Right renal cortex interstitium (tissue), 3 donors: ENCODE measurements at regions not wholly inside any gene's neighbourhood (a gene's known extent, or its start where the extent isn't known, plus 50 kb on each side); places are given as distances from the start of the nearest gene placed in this dataset.

ENCODE experiments used
- DNase-seq, 3 donors: peaks; one replicate each; pipeline ENCODE4 v3.0.0-alpha.2; 2013; ENCODE audit warnings: low read depth in 3 of 3, low spot score in 2 of 3

DNA sequence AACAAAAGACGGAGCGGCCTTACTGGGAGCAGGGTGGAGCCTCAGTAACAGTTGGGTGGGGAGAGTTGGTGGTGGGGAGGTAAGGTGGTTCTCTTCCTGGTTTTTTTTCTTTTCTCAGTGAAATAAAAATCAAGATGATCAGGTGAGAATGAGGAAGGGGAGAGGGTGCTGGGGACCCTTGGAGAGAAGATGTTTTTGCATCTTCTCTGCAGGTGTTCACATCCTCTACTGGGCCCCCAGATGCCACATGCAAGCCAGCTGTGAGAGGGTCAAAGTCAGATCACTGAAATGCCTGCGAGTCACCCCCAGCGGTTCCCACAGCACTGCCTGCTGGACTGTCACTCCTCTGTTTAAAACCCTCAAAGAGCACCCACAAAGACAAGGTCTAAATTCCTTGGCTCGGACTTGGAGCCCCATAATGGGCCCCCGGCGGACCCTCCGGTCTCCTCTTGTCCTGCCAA lies 69.8 kb upstream of the FHL2 start:
- DNase-seq = no peak

DNA sequence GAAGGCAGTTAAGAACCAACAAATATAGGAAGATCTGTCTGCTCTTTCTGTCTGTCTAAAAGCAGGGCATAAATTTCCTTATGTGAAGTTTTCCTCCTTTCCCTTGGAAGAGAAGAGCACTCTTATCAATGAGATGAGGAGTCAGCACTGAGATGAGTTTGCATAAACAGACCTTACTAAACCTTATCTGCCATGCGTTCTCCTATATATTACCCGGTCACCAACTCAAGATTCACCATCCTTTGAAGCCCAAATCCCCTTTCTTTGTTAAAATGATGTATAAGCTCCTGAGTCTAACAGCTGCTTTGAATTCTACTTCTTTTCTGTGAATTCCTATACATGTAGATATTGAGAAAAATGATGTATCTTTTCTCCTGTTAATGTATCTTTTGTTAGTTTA lies 65.5 kb upstream of the FHL2 start:
- DNase-seq = no peak

DNA sequence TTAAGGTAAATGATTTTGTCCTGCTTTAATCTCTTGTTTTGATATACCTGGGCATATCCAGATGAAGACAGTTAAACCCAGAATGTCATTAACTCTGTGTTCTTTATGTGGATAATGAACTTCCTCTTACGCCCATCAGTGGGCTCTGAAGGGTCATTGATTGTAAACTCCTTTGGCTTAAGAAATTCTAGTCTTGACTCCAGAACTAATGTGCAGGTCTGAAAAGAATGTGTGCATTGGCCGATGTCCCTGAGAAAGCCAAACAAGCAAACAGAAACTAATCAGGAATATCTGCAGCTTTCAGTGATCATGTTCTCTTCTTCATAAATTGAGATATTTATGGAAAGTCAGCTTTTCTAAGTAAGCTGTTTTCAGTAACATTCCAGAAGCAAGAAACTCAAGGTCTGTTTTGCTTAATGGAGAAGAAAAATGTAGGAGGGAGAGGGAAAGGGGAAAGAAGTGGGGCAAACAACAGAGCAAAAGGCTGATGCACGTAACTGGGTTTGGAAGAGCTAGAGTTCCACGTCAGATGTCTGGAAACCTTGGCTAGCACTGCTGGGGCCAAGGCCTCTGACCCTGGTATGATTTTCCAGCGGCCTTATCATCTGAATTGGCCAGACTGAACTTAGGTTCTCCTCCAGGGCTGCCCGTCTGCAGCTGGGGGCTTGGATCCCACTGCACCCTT lies 61.3 kb upstream of the FHL2 start:
- DNase-seq = no peak

DNA sequence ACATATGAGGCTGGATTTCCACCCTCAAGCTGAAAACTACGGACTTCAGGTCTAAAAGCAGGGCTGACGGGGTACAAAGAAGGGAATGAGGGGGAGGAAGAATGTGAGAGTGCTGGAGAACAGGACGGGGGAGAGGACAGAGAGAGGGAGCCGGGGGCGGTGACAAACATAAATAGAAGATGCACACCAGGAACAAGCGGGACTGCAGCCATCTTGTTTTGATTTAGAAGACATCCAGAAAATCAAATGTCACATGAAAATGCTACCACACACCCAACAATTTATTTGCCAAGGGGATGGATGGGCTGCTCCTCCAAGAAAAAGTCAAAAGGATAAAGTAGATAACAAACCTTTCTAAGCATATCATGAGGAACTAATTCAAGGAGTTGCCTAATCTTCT lies 59.2 kb upstream of the FHL2 start:
- DNase-seq = no peak

DNA sequence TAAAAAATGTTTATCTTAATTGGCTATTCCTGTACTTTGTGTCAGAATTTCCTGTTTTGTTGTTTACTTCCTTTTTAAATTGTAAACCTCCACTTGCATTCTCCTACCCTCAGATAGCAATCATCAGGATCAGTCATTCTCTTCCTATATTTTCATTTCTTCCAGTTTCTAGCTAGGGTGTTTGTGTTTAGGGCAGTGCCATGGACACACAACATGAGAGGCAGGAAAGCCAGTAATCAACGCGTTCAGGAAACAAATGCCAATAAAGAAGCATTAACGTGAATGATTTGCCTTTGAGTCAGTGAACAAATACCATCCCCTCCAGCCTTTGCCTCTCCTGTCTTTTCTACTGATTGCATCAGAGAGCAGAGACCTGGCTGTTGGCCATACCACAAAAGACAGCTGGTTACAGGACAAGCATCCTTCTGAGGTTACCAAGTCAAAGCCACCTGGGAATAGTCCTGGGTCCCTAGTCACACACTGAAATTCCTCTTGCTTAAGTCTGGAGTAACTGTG lies 56.7 kb upstream of the FHL2 start:
- no peak for DNase-seq

DNA sequence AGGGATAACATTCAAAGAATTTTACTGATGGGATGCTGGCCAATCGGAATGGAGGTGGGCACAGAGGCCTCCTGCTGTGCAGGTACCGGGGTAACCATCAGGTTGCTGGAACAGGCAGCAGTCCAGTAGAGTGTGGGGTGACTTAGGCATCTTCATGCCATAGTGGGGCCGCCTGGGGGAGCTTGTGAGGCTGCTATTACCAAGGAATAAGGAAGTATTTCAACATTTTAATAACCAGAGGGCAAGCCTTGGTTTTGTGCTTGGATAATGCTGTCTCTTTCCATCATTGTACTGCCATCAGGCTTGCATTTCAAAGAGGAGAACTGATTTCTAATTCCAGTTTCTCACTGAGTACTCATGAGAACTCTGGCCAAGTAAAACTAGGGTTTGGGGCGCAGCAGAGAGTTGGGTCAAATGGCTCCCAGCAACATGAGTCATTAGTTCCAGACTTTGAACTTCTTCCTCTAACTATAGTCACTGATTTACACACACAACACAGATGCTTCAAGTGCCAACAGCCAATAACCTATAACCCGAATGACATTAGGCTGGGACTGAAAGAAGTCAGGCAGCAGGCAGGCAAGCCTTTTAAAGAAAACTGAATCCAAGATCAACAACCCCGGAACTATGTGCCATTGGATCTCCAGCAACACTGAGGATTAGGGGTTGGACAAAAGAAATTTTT lies 56.1 kb upstream of the FHL2 start:
- DNase-seq = no peak

DNA sequence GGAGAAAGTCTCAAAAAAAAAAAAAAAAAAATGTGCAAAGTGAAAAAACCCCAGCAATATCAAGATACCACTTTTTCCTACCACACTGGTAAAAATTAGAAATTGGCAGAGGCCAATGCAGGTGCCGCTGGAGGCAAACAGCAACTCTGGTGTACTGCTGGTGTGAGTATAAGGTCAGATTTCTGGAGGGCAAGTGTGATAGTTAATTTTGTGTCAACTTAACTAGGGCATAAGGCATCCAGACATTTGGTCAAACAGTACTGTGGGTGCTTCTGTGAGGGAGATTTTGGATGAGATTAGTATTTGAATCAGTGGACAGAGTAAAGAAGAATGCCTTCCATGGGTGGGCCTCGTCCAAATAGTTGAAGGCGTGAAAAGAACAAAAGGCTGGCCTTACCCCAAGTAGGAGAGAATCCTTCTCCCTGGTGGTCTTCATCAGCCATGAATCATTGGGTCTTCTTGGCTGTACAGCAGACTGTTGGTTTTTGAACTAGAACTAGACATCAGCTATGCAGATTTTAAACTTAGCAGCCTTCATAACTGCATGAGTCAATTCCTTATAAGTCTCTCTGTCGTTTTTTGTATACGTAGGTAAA lies 52.8 kb upstream of the FHL2 start:
- DNase-seq = no peak

DNA sequence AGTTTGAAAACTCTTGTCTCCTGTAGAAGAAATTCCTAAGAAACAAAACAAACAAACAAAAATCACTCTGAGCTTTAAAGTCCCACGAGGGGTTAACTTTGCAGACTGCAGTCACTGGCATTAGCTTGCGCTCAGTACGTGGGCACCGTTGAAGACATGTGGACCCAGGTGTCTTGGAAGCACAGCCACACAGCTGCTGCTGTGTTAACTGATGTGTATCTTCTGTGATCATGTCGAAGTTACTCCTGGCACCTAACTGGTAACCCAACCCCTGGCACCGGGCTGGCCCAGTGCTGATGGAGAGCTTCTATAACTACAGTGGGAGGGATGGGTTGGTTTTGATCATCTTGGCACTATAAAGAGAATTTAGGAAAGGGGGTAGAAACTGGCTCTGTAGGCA lies 51.6 kb upstream of the FHL2 start:
- no peak for DNase-seq

DNA sequence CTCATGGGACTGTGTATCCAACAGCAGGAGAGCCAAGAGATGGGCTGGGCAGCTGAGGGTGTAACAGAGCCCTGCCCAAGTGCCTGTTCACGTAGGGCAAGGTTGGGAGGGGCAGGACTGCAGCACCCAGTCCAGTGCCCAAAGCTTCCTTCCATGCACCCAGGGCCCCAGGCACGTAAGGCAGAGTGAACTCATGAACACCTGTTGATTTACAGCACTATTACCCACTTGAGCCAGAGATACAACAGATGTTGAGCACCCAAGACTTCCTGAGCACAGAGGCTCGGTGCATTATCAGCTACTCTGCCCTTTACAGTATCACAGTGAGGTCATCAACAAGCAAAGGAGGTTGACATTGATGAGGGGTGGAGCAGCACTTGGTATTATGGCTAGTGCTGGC lies 50.2 kb upstream of the FHL2 start:
- DNase-seq = no peak
